ENCODE measurements at regions not wholly inside any gene's neighbourhood (a gene's known extent, or its start where the extent isn't known, plus 50 kb on each side); places are given as distances from the start of the nearest gene placed in this dataset.

DNA sequence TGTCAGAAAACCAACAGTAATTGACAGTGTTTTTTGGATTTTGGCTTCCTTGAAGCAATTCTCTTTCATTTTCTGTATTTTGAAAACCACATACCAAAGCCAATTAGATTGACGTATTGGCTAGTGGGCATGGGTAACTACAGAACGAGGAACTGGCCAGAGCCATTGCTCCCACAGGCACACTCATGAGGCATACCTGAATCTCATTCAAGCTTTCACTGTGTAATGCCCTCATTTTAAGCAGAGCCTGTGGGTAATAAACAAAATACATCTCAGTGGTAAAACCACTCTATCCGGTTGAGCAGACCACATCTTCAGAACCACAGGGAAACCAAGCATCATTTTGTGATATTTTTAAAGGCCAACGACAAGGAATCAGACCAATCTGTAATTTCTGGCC lies 394.1 kb downstream of the ZNF608 start:
- no peak for DNase-seq

DNA sequence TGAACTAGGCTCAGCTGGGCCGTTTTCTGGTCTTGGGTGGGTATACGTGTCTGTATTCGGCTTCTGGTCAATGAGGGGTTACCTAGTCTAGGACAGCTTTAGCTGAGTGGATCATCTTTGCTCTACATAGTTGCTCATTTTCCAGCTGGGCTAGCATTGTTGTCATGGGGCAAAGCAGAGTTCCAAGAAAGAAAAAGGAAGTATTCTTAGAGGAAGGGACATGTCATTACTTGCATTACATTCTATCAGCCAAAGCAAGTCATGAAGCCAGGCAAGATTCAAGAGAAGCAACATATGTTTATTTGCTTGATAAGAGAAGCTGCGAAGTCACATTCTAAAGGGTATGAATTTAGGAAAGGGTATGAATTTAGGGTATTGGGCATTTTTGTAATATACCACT lies 396.5 kb downstream of the ZNF608 start:
- DNase-seq = no peak

DNA sequence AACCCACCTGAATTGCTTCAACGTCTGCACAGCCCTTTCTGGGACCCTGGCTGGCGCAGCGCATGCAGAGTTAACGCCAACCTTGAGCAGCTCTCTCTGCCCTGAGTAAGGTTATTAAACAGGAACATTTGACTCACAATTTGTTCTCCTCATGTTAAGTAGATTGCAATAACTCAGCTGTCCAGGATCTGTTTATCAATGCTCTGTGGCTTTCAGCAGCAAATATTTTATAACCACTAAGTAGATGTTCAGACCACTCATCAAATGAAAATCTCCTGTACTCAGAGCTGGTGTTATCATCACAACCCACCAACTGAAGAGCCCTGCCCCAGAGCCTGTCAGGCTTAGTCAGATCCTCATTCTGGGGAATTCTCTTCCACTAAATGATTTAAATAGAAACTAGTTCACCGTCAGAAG lies 403.0 kb downstream of the ZNF608 start:
- DNase-seq = no peak

DNA sequence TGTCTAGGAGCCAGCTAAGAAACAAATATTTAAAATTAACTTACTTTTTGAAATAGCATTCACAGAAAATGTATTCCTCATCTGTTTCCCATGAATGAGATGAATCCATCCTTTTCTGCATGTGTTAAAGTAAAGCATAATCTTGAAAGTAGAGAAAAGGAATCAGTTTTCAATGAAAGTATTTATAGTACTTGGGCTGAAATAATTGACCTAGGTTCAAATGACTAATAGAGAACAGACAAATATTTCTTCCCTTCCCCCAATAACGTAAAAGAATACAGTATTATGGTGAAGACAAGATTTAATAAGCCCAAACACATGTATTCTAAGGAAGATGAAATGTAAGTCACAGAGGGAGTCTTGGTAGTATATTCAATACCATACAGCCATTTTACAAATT lies 403.5 kb downstream of the ZNF608 start:
- DNase-seq = no peak

DNA sequence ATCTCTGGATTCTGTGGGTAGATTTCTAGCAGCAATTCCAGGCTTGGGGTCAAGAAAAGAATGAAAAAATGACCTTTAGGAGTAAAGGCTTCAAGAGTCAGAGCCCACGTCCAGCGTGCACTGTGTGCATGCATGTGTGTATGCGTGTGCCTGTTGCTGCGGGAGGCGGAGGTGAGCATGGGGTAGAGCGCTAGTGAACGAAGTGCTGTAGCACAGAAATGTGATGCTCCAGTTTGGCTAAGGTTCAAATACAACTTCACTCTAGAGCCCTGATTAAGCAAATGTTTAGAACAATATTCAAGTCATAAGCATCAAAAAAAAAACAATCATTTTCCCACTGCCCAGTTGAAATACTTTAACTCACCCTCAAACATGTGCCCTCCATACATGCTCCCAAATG lies 403.9 kb downstream of the ZNF608 start:
- no peak for DNase-seq

DNA sequence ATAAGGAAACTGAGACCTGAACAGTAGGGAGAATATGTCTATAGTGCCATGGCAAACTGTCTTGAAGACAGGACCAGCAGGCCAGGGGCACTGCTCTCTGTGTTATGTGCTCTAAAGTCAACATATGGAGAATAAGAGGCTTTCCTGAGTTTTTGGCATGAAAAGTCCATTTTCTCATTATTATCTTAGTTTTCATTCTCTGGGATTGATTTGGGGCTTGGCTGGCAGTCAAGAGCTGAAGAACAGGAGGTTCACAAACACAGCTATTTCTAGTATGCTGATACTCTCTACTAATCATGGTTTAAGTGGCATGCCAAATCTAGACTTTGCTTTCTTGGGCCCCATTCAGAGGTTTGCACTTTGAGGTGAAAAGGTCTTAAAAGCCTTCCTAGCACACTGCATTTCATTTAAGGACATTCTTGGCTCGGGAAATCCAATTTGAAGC lies 404.4 kb downstream of the ZNF608 start:
- no peak for DNase-seq

DNA sequence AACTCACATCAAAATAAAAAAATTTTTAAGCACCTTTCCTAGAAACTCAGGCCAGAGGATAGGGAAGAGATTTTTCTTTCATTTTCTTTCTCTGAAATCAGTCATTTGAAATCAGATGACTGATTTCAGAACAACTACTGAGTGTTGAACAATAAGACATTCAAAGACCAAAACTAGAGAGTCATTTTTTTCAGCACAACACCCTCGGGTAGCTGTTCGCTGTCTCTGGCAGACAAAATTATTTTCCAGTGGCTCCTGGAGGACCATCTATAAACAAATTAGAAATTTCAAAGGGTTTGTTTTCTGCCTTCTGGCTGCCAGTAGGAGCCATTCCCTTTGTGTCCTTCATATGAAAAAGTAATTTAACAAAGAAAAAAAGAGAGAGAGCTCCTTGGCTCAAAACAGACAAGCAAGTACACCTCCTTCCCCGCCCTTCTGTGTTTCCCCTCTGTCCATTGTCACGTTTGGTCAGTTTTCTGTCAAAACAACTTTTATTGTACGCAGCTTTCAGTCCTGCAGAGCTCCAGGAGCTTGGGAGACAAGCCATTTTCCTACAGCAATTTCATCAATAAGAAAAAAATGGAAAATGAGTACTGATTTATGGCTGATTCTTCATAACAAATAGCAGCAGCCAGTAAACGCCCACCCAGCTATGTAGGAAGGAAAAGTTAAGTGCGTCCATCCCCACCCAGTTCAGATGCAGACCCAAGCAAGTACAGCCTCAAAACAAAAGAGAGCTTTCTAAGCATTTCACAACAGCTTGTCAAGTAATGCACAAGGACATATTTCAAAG lies 405.2 kb downstream of the ZNF608 start:
- DNase-seq = no peak

DNA sequence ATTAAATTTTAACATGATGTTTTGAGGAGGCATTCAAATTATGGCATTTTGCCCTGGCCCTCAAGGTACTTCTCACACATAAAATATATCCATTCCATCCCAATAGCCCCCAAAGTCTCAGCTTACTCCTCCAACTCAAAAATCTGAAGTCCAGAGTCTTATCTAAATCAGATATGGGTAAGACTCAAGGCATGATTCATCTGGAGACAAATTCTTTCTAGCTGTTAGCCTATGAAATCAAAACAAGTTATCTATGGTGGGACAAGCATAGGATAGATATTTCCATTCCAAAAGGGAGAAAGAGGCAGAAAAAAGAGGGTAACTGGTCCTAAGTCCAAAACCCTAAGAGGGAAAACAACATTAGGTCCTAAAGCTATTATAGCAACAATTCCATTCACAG lies 408.4 kb downstream of the ZNF608 start:
- DNase-seq = no peak

DNA sequence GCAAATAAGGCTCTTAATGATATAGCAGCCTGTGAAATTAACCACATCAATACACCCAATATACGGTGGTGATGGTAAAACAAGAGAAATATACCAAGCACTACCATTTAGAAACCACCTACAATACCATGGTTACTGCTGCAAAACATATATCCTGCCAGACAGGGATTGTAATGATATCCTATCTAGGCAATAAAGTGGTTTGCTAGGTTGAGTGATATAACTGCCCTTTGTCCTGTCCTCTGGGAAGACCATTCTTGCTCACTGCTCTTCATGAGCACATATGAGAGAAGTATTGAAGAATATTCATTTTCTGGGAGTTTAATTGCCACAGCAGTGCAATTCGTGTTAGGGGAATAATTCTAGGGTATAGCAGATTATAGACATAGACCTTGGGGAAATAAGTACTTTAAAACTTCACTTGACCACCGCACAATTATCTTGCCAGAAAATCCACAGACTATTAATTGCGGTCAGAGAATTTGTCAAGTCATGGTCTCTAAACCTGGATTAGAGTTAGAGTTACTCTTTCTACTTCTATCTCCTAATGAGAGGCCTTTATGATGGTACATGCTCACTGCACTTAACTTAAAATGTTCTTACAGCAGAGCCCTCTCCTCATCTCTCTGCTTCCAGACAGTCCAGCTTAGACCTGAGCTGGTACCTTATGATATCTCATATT lies 413.0 kb downstream of the ZNF608 start:
- no peak for DNase-seq

DNA sequence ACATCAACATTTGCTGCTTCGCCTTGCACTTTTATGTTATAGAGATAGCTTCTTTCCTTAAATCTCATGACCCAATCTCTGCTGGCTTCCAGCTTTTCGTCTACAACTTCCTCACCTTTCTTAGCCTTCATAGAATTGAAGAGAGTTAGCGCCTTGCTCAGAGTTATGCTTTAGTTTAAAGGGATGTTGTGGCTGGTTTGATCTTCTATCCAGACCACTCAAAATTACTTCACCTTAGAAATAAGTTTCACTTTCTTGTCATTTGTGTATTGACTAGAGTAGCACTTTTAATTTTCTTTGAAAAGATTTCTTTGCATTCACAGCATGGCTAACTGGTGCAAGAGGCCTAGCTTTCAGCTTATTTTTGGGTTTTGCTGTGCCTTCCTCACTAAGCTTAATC lies 414.2 kb downstream of the ZNF608 start:
- no peak for DNase-seq

DNA sequence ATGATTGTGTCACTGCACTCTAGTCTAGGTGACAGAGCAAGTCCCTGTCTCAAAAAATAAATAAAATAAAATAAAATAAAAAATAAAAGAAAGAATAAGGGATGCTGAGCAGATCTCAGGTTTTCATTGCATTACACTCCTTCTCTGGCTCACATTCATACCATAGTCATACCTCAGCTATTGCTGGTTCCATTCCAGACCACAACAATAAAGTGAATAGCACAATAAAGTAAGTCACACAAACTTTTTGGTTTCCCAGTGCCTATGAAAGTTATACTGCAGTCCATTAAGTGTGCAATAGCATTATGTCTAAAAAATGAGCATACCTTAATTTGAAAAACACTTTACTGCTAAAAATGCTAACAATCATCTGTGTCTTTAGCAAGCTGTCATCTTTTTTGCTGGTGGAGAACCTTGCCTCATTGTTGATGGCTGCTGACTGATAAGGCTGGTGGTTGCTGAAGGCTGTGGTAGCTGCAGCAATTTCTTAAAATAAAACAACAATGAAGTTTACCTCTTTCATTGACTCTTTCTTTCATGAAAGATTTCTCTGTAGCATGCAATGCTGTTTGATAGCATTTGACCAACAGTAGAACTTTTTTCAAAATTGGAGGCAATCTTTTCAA lies 415.7 kb downstream of the ZNF608 start:
- no peak for DNase-seq

DNA sequence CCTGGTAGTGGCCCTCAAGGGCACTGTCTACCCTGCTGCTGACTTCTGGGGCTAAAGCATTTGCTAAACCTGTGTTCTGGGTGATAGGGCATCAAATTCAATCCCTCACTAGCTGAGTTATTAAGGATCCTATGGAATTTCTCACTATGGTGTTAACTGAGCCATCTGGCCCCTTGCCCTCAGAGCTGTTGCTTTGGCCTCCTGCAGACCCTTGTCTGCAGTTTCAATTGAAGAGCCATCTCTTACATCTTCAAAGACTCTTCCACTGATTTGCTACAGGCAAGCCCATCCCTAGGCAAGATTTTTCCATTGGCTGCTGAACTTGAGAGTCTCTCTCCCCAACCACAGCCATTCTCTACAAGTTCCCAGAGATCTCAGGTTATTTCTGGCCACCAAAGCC lies 418.2 kb downstream of the ZNF608 start:
- no peak for DNase-seq

DNA sequence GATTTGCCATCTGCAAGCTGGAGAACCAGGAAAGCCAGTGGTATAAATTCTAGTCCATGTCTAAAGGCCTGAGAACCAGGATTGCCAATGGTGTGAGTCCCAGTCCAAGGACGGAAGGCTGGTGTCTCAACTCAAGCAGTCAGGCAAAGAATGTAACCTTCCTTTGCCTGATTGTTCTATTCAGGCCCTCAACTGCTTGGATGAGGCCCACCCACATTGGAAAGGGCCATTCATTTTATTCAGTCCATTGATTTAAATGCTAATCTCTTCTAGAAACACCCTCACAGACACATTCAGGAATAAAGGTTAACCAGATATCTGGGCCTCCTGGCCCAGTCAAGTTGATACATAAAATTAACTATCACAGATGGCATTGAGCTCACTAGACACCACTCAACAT lies 427.8 kb downstream of the ZNF608 start:
- no peak for DNase-seq

DNA sequence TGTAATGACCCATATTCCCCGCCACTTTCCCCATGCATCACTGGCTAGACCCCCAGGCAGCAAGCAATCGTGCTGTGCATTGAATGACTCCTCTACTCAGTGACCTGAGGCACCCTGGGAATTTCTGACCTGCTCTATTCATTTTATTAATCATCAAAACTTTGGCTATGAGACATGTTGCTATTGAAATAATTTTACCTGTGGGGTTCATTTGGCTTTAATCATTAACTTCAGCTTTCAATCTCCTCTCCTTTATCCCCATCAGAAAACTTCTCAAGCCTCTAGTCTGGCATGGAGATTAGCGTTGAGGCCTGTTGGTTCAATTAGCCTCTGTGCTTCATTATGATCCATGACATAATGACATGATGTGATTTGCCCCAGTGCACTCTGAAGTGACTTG lies 429.0 kb downstream of the ZNF608 start:
- no peak for DNase-seq

DNA sequence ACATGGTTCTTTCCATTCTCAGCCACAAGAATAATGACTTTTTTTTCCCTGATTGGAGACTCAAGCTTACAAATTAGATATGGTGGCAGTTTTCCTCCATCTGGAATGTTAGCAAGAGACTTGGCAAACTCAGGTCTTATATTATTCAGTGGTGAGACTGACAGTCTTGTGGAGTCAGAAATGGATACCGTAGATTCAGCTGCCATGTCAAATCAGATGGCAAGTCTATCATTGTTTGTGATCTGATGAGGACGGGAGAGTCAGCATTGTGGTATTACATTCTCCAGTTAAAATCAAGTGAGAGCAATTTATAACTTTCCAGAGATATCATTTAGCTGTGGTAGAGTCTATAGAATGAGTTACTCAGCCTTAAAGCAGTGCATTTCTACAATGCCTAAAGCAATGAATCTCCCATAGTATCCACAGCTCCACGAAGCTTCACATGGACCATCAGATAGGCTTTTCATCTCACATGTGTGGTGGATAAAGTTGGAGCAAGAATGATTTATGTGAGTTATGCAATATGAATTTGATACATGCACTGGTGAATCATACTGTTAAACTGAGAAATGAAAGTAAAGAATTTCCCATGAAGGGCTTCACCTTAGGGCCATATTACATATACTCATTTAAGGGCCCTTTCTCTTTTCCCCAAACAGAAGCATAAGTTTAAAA lies 430.6 kb downstream of the ZNF608 start:
- DNase-seq = no peak

DNA sequence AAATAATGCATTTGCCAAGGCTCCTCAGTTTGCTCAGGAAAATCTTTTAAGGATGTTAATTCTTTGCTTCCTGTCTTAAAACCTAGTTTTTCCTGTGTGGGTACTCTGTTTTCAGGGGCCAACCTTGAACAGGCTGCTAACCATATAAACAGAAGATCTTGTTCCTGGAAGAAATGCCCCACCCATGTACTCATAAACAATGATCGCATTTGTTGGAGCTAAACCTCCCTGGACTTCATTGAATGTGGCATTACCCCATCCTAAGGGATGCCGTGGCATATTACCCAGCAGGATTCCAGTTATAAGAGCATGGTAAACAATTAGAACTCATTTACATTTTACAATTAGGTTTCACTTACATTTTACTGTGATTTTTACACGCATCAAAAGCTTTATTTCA lies 436.0 kb downstream of the ZNF608 start:
- no peak for DNase-seq

DNA sequence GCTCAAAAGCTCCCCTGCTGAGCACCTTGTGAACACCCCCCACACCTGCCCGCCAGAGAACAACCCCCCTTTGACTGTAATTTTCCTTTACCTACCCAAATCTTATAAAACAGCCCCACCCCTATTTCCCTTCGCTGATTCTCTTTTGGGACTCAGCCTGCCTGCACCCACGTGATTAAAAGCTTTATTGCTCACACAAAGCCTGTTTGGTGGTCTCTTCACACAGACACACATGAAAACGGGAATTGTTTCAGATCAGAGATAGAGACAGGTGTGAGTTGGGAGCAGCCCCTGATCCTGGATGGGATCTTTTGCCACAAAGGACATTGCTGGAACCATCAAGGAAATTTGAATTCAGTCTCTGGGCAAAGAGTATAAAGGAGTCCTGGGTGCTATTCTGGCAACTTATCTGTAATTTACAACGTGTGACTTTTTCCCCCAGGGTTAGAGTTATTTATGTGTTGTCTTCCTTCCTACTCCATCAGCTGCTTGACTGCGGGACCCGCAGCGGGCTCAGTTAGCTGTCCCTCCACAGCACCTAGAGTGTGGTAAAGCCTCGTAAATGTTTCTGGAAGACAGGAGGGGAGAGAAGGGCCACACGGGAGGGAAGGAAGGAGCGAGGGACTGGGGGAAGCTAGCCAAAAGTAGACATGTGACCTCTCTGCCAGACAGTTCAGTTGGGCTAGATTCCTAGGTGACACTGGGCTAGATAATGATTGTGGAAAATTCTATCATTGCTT lies 437.0 kb downstream of the ZNF608 start:
- DNase-seq = no peak

DNA sequence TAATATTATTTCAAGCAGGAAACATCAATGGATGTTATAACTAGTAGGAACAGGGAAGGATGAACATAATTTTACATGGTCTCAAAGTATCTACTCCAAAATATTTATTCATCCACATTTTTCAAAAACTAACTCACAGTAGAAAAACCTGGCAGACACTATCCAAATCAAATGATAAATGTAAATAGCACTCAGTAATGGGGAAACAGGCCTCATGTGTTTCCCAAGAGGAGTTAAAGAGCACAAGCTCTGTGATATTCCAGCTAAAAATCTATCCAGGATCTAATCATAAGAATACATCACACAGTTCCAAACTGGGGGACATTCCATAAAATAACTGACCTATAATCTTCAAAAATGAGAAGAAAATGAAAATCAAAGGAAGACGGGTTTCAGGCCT lies 443.1 kb downstream of the ZNF608 start:
- DNase-seq = no peak

DNA sequence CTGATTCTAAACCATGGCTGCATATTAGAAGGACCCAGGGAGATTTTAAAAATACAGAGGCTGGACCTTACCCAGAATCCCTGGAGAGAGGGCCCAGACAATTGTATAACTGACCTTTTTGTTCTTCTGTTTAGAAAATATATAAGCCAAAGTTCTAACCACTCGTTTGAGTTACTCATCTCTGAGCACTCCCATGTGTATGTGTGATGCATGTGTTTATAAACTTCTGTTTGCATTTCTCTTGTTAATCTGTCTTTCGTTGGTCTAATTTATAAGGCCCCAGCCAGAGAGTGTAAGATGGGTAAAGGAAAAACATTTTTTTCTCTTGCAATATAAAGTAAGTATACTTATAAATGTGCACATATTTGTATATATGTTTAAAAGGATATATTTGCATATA lies 443.9 kb downstream of the ZNF608 start:
- DNase-seq = no peak

DNA sequence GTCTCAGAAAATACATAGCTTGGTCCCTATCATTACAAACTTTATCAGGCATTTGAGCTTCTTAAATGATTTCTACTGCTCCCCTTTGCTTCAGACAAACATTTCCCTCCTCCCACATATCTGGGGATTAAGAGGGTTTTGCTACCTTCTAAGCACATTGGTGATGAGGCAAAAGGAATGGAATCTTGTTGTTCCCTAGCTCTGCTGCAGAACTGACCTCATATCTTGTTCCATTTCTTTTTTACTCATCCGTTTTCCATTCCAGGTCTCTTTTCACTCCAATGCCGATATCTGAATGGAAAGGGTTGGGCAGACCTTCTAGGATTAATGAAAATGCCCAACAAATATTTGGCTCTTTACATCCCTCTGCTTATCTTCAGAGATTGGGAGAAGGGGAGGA lies 444.6 kb downstream of the ZNF608 start:
- no peak for DNase-seq

DNA sequence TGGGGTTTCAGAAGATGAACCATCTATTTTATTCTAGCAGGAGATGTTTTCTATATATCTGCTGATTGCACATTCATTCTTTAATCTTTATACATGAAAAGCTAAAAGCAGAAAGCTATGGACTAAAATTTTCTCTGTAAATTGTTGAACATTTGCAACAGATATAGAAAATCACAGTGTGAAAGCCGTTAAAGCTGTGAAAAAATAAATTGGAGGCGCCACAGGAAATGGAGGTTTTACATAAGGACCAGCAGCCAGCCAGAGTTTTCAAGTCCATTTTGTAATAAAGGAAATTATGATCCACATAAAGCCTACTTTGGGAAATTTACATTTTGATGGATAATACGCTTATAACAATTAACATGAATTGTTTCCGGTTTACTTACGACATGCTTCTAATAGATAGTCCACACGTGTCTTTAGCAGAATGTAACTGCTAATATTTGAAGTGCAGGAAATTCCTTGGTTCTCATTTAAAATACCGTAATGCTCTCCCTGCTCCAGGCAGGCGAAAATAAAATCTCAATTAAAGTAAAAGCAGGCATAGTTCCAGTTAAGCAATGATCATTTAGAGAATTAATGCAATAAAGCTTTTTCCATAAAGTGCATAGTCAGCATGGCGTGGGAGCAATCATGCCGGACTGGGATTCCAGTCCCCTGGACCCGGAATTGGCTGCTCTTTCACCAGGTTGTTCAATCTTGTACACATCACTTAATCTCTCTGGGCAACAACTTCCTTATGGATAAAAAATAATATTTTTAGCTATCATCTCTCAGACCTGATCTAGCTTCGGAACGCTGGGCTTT lies 445.4 kb downstream of the ZNF608 start:
- DNase-seq = no peak

DNA sequence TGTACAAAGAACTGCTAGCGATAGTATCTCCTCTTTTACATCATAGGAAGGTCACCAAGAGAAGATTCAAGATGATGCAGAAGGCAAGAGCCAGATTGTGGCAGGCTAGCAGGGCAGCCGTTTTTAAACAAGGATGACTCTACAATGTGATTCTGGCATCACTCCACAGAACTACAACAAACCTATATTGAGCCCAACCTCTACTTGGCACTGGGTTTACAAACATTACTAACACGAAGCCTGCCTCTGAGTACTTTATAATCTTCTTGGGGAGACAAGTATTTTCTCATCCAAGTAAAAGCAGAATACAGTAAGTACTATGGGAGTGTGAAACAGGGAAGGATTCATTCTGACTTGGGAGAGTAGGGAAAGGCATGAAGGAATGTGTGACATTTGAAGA lies 448.6 kb downstream of the ZNF608 start:
- no peak for DNase-seq
